Nephron (organoid): ENCODE measurements at regions not wholly inside any gene's neighbourhood (a gene's known extent, or its start where the extent isn't known, plus 50 kb on each side); places are given as distances from the start of the nearest gene placed in this dataset.

Experiments used
- H3K27ac Mint-ChIP-seq, 3 experiments: 2 replicates each; pipeline ENCODE4 v1.8.0; 2020; ENCODE audit warnings: mixed read lengths in 3 of 3, mild to moderate bottlenecking in 2 of 3, moderate library complexity in 1 of 3
- H3K27me3 Mint-ChIP-seq: 2 replicates; pipeline ENCODE4 v1.8.0; 2021; ENCODE audit warnings: low read depth, mild to moderate bottlenecking, moderate library complexity, mixed read lengths
- H3K36me3 Mint-ChIP-seq: 2 replicates; pipeline ENCODE4 v1.8.0; 2020; ENCODE audit warnings: low read depth, mixed read lengths
- H3K4me1 Mint-ChIP-seq: 2 replicates; pipeline ENCODE4 v1.8.0; 2020; ENCODE audit warnings: mixed read lengths
- H3K4me3 Mint-ChIP-seq, 3 experiments: 2 replicates each; pipeline ENCODE4 v1.8.0; 2020; ENCODE audit warnings: mild to moderate bottlenecking in 3 of 3, mixed read lengths in 3 of 3, moderate library complexity in 2 of 3
- H3K9me3 Mint-ChIP-seq: 2 replicates; pipeline ENCODE4 v1.8.0; 2020; ENCODE audit warnings: mixed read lengths
- CTCF ChIP-seq, 3 experiments: fragments of 200-600 bp; sonication (generic); IDR thresholded peaks; one replicate each; pipeline ENCODE4 v1.5.0; 2021; ENCODE audit warnings: antibody characterized with exemption in 3 of 3; ENCODE audit not compliant: unreplicated experiment in 3 of 3

GRCh38 chr5:61619777-61620518 lies 287.9 kb downstream of the ZSWIM6 start:
- H3K36me3 Mint-ChIP-seq = no peaks in the 10 kb centered on the region
- H3K27me3 Mint-ChIP-seq = peaks cover 7% of the 10 kb centered on the region
- peaks cover 9% of the 10 kb centered on the region for H3K4me1 Mint-ChIP-seq
- TF ChIP-seq CTCF (IDR thresholded peaks at IDR 0.05; ENCODE audit: unreplicated experiment in 3 of 3) = no peak
- H3K9me3 Mint-ChIP-seq = no peaks in the 10 kb centered on the region
- no peak overlapping the region for H3K27ac Mint-ChIP-seq
- H3K4me3 Mint-ChIP-seq = no peak overlapping the region

DNA sequence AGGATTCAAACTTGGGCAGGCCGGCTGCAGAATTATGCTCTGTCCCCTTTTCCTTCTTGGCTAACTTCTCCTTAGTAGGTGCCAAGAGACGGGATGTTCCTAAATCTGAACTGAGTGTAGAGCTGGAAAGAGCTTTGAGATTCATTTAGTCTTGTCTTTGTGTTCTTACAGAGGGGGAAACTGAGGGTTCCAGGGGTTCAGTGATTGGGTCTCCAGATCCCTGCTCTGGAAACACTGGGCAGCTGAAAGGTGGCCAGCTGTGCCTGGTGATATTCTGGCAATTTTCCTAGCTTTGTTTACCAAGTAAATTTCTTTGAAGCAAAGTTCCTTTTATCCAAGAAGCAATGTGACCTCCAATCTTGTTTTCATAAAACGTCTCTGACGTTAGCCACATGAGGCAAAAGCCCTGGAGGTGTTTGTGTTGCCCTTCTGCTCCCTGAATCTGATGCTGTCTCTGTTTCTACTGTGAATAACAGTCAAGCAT lies 288.7 kb downstream of the ZSWIM6 start:
- Mint-ChIP-seq H3K36me3 (no peaks in the 10 kb centered on the region), H3K4me3 (no peak overlapping the region), H3K9me3 (no peaks in the 10 kb centered on the region), H3K27me3 (peaks cover 7% of the 10 kb centered on the region), H3K27ac (no peak overlapping the region), H3K4me1 (peaks cover 14% of the 10 kb centered on the region)
- TF ChIP-seq CTCF (IDR thresholded peaks at IDR 0.05; ENCODE audit: unreplicated experiment in 3 of 3) = no peak

DNA sequence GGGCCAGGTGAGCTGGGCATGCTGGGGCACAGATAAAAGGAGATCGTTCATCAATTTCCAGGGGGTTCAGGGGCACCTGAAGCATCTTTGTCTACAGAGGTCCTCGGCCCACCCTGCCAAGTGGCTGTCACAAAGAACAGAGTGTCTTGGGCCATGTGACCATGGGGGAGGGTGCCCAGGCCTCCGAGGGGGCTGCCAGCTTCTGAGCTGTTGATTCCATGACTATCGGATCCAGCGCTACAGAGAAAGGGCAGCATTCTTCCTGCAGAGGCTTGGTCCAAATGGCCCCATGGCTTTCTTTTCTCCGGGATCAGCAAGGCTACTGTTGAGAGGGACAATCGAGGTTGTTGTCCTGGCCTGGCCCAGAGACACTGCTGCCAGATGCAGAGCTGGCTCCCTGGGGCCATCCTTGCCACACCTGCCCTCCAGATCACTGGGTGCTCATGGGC lies 289.2 kb downstream of the ZSWIM6 start:
- Mint-ChIP-seq H3K36me3 (no peaks in the 10 kb centered on the region), H3K4me3 (no peak overlapping the region), H3K4me1 (peaks cover 14% of the 10 kb centered on the region), H3K9me3 (no peaks in the 10 kb centered on the region), H3K27ac (no peak overlapping the region), H3K27me3 (peaks cover 7% of the 10 kb centered on the region)
- no peak for TF ChIP-seq CTCF (IDR thresholded peaks at IDR 0.05; ENCODE audit: unreplicated experiment in 3 of 3)

DNA sequence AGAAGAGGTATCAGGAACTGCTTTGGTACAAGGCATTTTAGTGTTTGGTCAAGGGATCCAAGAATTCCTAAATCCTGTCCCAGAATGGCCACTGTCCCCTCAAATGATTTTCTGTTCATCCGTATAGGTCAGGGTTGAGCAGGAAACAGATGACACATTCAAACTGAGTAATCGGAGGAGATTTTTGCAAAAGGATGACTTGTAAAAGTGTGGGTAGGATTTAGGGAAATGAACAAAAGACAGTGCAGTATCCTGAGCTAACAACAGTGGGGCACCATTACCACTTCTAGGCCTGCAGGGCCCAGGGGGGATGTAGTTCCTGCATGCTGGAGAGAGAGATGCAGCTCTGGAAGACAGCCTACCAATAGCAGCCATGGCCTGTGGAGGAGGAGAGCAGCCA lies 290.1 kb downstream of the ZSWIM6 start:
- no peak for TF ChIP-seq CTCF (IDR thresholded peaks at IDR 0.05; ENCODE audit: unreplicated experiment in 3 of 3)
- Mint-ChIP-seq H3K9me3 (no peaks in the 10 kb centered on the region), H3K4me3 (no peak overlapping the region), H3K27me3 (peaks cover 4% of the 10 kb centered on the region), H3K27ac (no peak overlapping the region), H3K36me3 (no peaks in the 10 kb centered on the region), H3K4me1 (peaks cover 14% of the 10 kb centered on the region)

- no peaks in the 10 kb centered on the region for H3K36me3 Mint-ChIP-seq
- H3K27me3 Mint-ChIP-seq = peaks cover 4% of the 10 kb centered on the region
- H3K9me3 Mint-ChIP-seq = peaks cover 1% of the 10 kb centered on the region
- H3K4me1 Mint-ChIP-seq = peaks cover 14% of the 10 kb centered on the region
- TF ChIP-seq CTCF (IDR thresholded peaks at IDR 0.05; ENCODE audit: unreplicated experiment in 3 of 3) = peak in 2 of 3 experiments; percentile 17 to 44
- H3K4me3 Mint-ChIP-seq = no peak overlapping the region
- no peak overlapping the region for H3K27ac Mint-ChIP-seq
Measured at GRCh38 chr5:61623401-61624069, 291.5 kb downstream of the ZSWIM6 start.
